ENCODE measurements at regions not wholly inside any gene's neighbourhood (a gene's known extent, or its start where the extent isn't known, plus 50 kb on each side); places are given as distances from the start of the nearest gene placed in this dataset.

- TF ChIP-seq CTCF (IDR thresholded peaks at IDR 0.05) (no peak), POLR2A (IDR thresholded peaks at IDR 0.05) (no peak)
These were observed 474.1 kb downstream of the PDGFC start for GRCh38 chr4:156497486-156497885.

All from body of pancreas (tissue), 4 donors.